GM12878 (cell line): ENCODE measurements at regions not wholly inside any gene's neighbourhood (a gene's known extent, or its start where the extent isn't known, plus 50 kb on each side); places are given as distances from the start of the nearest gene placed in this dataset.

Experiments used
- ATAC-seq: fragments of 200-7000 bp; cut with Tn5 transposase; 3 replicates; pipeline ENCODE4 v1.9.1; 2020; ENCODE audit warnings: mild to moderate bottlenecking, moderate library complexity
- BruUV-seq: library from RNA; stranded (reverse); fragments of 400-500 nt; replicated peaks from 2 replicates; lab custom pipeline; 2021; lab: Mats Ljungman, UMichigan
- CTCF ChIA-PET: fragments of 300-600 bp; sonication (Branson Sonifier 250); formaldehyde crosslinking; extraction: SDS; loops from one replicate; lab custom pipeline; 2021; ENCODE audit warnings: inconsistent platforms; lab: Yijun Ruan, JAX
- POLR2A ChIA-PET: fragments of 350-600 bp; formaldehyde crosslinking; extraction: SDS; loops from one replicate; lab custom pipeline; 2021; ENCODE audit warnings: inconsistent platforms; lab: Charles Lee
- RAD21 ChIA-PET: fragments of 300-600 bp; sonication (Branson Sonifier 250); formaldehyde crosslinking; loops from one replicate; lab custom pipeline; 2023; ENCODE audit warnings: antibody characterized with exemption; ENCODE audit not compliant: unreplicated experiment; lab: Charles Lee
- SMC1A ChIA-PET: fragments of 300-600 bp; sonication (Branson Sonifier 250); formaldehyde crosslinking; loops from one replicate; lab custom pipeline; 2023; ENCODE audit not compliant: unreplicated experiment, uncharacterized antibody; lab: Charles Lee
- DNase-seq: peaks from one replicate; pipeline ENCODE4 v3.0.0-alpha.2; 2011; ENCODE audit warnings: low read depth, low spot score
- FAIRE-seq: peaks from 3 replicates; lab custom pipeline; 2011; peaks lifted over from hg19 to GRCh38; lab: Jason Lieb, UNC
- H2AFZ ChIP-seq: 2 replicates; pipeline ENCODE4 v1.6.0; 2011; ENCODE audit warnings: low read depth, low read length, control low read depth; ENCODE audit not compliant: control insufficient read depth
- H3K27ac ChIP-seq: 2 replicates; pipeline ENCODE4 v1.5.1; 2011; ENCODE audit warnings: control low read depth; ENCODE audit not compliant: control insufficient read depth, insufficient read depth
- H3K27me3 ChIP-seq, 2 experiments: replicated peaks in 1 of 2; 2 replicates each; pipeline versions ENCODE4 v1.6.0 to v1.6.1; 2011; ENCODE audit warnings: low read length in 1 of 2; ENCODE audit not compliant: control insufficient read depth in 2 of 2, insufficient read depth in 2 of 2
- H3K36me3 ChIP-seq, 2 experiments: 2 replicates each; pipeline ENCODE4 v1.5.1; 2011; ENCODE audit warnings: low read length in 1 of 2; ENCODE audit not compliant: control insufficient read depth in 2 of 2, insufficient read depth in 2 of 2
- H3K4me1 ChIP-seq: 2 replicates; pipeline ENCODE4 v1.6.1; 2011; ENCODE audit warnings: mild to moderate bottlenecking, low read length, moderate library complexity, mixed read lengths; ENCODE audit not compliant: control insufficient read depth, insufficient read depth
- H3K4me2 ChIP-seq: 2 replicates; pipeline ENCODE4 v1.6.0; 2011; ENCODE audit warnings: control low read depth; ENCODE audit not compliant: control insufficient read depth, insufficient read depth
- H3K4me3 ChIP-seq: fragments of 200-600 bp; sonication (generic); 2 replicates; pipeline ENCODE4 v1.5.1; 2016
- H3K79me2 ChIP-seq: 2 replicates; pipeline ENCODE4 v1.6.0; 2011; ENCODE audit warnings: low read length; ENCODE audit not compliant: control insufficient read depth, insufficient read depth
- H3K9ac ChIP-seq: 2 replicates; pipeline ENCODE4 v1.8.0; 2011; ENCODE audit warnings: low read length, control low read depth, mixed read lengths; ENCODE audit not compliant: control insufficient read depth, insufficient read depth
- H3K9me3 ChIP-seq: replicated peaks from 3 replicates; pipeline ENCODE4 v1.5.1; 2011; ENCODE audit warnings: mild to moderate bottlenecking, low read length; ENCODE audit not compliant: control insufficient read depth, insufficient read depth
- H4K20me1 ChIP-seq: 2 replicates; pipeline ENCODE4 v1.6.0; 2011; ENCODE audit not compliant: control insufficient read depth, insufficient read depth
- EED ChIP-seq: sonication (generic); IDR thresholded peaks from 2 replicates; pipeline ENCODE4 v1.6.1; 2016; ENCODE audit warnings: antibody characterized with exemption, low read depth
- ESRRA ChIP-seq: IDR thresholded peaks from 2 replicates; pipeline ENCODE4 v1.6.1; 2012; ENCODE audit warnings: mild to moderate bottlenecking, low read length, improper control_type of control experiment
- FOXK2 ChIP-seq: fragments of 450-650 bp; IDR thresholded peaks from 2 replicates; pipeline ENCODE4 v1.6.1; 2017; ENCODE audit warnings: mild to moderate bottlenecking, moderate library complexity
- IKZF2 ChIP-seq, 2 experiments: fragments of 450-650 bp; IDR thresholded peaks; 2 replicates each; pipeline ENCODE4 v1.6.1; 2017; ENCODE audit warnings: mild to moderate bottlenecking in 2 of 2, moderate library complexity in 2 of 2
- MTA3 ChIP-seq: IDR thresholded peaks from 2 replicates; pipeline ENCODE4 v1.6.1; 2012; ENCODE audit warnings: low read length, inconsistent platforms, borderline replicate concordance
- NFYB ChIP-seq: IDR thresholded peaks from 2 replicates; pipeline ENCODE4 v1.6.1; 2011; ENCODE audit warnings: low read depth, mild to moderate bottlenecking, low read length, improper control_type of control experiment, moderate library complexity; ENCODE audit not compliant: insufficient read depth
- PAX8 ChIP-seq: fragments of 450-650 bp; IDR thresholded peaks from 2 replicates; pipeline ENCODE4 v1.6.1; 2017; ENCODE audit warnings: mild to moderate bottlenecking, moderate library complexity
- POU2F2 ChIP-seq: IDR thresholded peaks from 3 replicates; pipeline ENCODE4 v1.6.1; 2011; ENCODE audit warnings: low read depth, mild to moderate bottlenecking, low read length, borderline replicate concordance
- RCOR1 ChIP-seq: conservative IDR thresholded peaks from 2 replicates; pipeline ENCODE4 v1.6.1; 2012; ENCODE audit warnings: low read depth, low read length, improper control_type of control experiment
- RELA ChIP-seq: fragments of 450-650 bp; IDR thresholded peaks from 2 replicates; pipeline ENCODE4 v1.8.0; 2014; ENCODE audit warnings: borderline replicate concordance; ENCODE audit not compliant: partially characterized antibody
- SIX5 ChIP-seq: IDR thresholded peaks from 2 replicates; pipeline ENCODE4 v1.6.1; 2011; ENCODE audit warnings: mild to moderate bottlenecking, low read depth, low read length, moderate library complexity; ENCODE audit not compliant: severe bottlenecking
- SMARCA5 ChIP-seq: fragments of 450-650 bp; IDR thresholded peaks from 2 replicates; pipeline ENCODE4 v1.6.1; 2017; ENCODE audit warnings: mild to moderate bottlenecking
- SREBF1 ChIP-seq: IDR thresholded peaks from 2 replicates; pipeline ENCODE4 v1.6.1; 2012; ENCODE audit warnings: mild to moderate bottlenecking, low read length
- TCF12 ChIP-seq: IDR thresholded peaks from 2 replicates; pipeline ENCODE4 v1.6.1; 2011; ENCODE audit warnings: low read depth, mild to moderate bottlenecking, low read length
- WRNIP1 ChIP-seq: IDR thresholded peaks from 2 replicates; pipeline ENCODE4 v1.6.1; 2011; ENCODE audit warnings: low read depth, low read length, improper control_type of control experiment, borderline replicate concordance
- WGBS: methylation state at CpG from one replicate; pipeline ENCODE4 v1.1.6; 2016; ENCODE audit warnings: low lambda C conversion rate; ENCODE audit not compliant: insufficient replicate concordance, insufficient coverage; ENCODE audit errors: missing lambda C conversion rate; 5-methylcytosine and 5-hydroxymethylcytosine counted together
- in situ Hi-C: fragments of 300-500 bp; cut with MboI; formaldehyde crosslinking; loops from 9 replicates; pipeline ENCODE4 v1.14.3; 2018; ENCODE audit warnings: mixed read lengths
- intact Hi-C: fragments of 100-400 bp; cut with micrococcal nuclease; formaldehyde crosslinking; loops from one replicate; pipeline ENCODE4 v1.14.2; 2022; ENCODE audit not compliant: unreplicated experiment
- TF ChIP-seq, protein P1 (sequence below): IDR thresholded peaks from 2 replicates; pipeline ENCODE4 v1.6.1; 2011; ENCODE audit warnings: borderline replicate concordance, low read depth, mild to moderate bottlenecking, moderate library complexity, low read length; ENCODE audit not compliant: insufficient read depth, poor library complexity, severe bottlenecking
- TF ChIP-seq, protein P2 (sequence below): fragments of 450-650 bp; IDR thresholded peaks from 2 replicates; pipeline ENCODE4 v1.6.1; 2014; ENCODE audit warnings: mild to moderate bottlenecking

DNA sequence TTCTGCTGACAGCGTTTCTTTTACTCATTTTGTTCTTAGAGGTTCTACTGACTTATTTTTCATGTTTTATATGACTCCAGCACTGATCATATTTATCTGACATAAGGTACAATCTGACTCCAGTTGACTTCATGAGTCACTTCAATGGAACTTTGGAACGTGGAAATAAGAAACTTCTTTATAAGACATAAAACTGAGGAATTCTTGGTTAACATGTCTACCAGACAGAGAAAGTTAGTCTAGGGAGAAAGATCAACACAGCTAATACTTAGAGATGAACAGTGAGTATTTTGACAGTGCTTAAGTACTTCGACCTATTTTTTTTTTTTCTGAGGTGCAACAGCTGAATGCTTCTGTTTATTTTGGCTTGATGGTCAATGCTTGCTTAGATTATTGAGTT, 679.5 kb downstream of the KCNJ2 start:
- Histone ChIP-seq H3K36me3 (no peaks in the 10 kb centered on the region), H3K4me3 (no peak overlapping the region), H3K4me2 (no peak overlapping the region), H3K79me2 (no peaks in the 10 kb centered on the region), H3K4me1 (no peaks in the 10 kb centered on the region), H4K20me1 (no peaks in the 10 kb centered on the region), H3K27me3 (no peaks in the 10 kb centered on the region), H3K9me3 (no peaks in the 10 kb centered on the region), H3K27ac (no peak overlapping the region), H2AFZ (no peak overlapping the region)
- 0% methylated on average over 3 of the region's 3 CpGs for WGBS
- RAD21 ChIA-PET: no interaction called here
- no peak for FAIRE-seq
- intact Hi-C loops: no loop called here
- BruUV-seq: no TSS peak
- CTCF ChIA-PET: no interaction called here
- DNase-seq: no peak
- POLR2A ChIA-PET: no interaction called here
- SMC1A ChIA-PET: no interaction called here
- TF ChIP-seq, protein P1, sequence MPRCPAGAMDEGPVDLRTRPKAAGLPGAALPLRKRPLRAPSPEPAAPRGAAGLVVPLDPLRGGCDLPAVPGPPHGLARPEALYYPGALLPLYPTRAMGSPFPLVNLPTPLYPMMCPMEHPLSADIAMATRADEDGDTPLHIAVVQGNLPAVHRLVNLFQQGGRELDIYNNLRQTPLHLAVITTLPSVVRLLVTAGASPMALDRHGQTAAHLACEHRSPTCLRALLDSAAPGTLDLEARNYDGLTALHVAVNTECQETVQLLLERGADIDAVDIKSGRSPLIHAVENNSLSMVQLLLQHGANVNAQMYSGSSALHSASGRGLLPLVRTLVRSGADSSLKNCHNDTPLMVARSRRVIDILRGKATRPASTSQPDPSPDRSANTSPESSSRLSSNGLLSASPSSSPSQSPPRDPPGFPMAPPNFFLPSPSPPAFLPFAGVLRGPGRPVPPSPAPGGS: no peak
- TF ChIP-seq RELA: no peak
- TF ChIP-seq SMARCA5: no peak
- TF ChIP-seq, all 136 proteins: peak for 0
- in situ Hi-C loops: no loop called here
- H3K9ac ChIP-seq: no peak overlapping the region
- ATAC-seq: no peak

DNA sequence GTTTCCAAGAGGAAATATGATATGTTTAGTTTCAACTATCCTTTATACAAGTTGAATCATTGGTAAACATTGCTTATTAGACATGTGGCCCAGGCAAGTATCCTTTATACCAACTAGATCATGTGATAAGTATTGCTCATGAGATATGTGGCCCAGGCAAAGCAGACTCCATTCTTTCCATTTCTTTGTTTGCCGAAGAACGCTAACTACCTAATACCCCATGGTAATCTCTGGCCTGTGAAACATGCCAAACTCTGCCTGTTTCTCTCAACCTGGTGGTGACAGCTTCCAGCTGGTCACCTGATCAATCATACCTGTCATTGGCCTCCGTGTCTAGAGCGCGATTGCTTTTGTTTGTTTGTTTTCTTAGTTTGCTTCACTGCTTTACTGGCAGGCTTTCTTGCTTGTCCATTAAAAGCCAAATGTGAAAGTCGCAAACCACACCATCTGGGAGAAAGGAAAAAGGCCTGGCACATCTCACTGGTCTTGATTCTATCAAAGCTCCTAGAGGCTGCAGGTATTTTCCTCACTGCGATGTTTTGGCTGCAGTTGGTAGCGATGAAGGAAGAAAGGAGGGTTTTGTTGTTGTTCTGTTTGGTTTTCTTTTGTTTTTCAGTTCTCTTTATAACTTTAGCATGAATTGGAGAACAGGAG, 686.2 kb downstream of the KCNJ2 start:
- Histone ChIP-seq H3K9ac (no peak overlapping the region), H3K27ac (no peak overlapping the region), H3K4me1 (no peaks in the 10 kb centered on the region), H3K4me2 (no peak overlapping the region), H4K20me1 (no peaks in the 10 kb centered on the region), H3K79me2 (no peaks in the 10 kb centered on the region), H3K9me3 (no peaks in the 10 kb centered on the region), H3K36me3 (no peaks in the 10 kb centered on the region), H3K27me3 (no peaks in the 10 kb centered on the region), H2AFZ (no peak overlapping the region), H3K4me3 (no peak overlapping the region)
- TF ChIP-seq SIX5 (no peak), EED (no peak), MTA3 (no peak), IKZF2 (IDR thresholded peaks at IDR 0.05) (no peak), TCF12 (no peak), SREBF1 (no peak), FOXK2 (no peak), ESRRA (no peak), NFYB (no peak), WRNIP1 (no peak), PAX8 (no peak), POU2F2 (no peak), RCOR1 (no peak)
- TF ChIP-seq, protein P2, sequence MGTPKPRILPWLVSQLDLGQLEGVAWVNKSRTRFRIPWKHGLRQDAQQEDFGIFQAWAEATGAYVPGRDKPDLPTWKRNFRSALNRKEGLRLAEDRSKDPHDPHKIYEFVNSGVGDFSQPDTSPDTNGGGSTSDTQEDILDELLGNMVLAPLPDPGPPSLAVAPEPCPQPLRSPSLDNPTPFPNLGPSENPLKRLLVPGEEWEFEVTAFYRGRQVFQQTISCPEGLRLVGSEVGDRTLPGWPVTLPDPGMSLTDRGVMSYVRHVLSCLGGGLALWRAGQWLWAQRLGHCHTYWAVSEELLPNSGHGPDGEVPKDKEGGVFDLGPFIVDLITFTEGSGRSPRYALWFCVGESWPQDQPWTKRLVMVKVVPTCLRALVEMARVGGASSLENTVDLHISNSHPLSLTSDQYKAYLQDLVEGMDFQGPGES: no peak
- ChIA-PET POLR2A (no interaction called here), SMC1A (no interaction called here), RAD21 (no interaction called here), CTCF (no interaction called here)
- ATAC-seq: no peak
- 63% methylated on average over 8 of the region's 8 CpGs for WGBS
- in situ Hi-C loops (no loop called here), intact Hi-C loops (no loop called here)
- no peak for FAIRE-seq
- no TSS peak for BruUV-seq
- no peak for DNase-seq
